GM18867 (cell line): ENCODE measurements at regions not wholly inside any gene's neighbourhood (a gene's known extent, or its start where the extent isn't known, plus 50 kb on each side); places are given as distances from the start of the nearest gene placed in this dataset.

Source experiments
- ATAC-seq: cut with Tn5 transposase; IDR thresholded peaks from one replicate; pipeline ENCODE4 v1.9.1; 2021; ENCODE audit warnings: mild to moderate bottlenecking, moderate library complexity; ENCODE audit not compliant: unreplicated experiment

- ATAC-seq, result no peak
Observed at GRCh38 chr21:39029900-39030884, 153.1 kb downstream of the PSMG1 start.

DNA sequence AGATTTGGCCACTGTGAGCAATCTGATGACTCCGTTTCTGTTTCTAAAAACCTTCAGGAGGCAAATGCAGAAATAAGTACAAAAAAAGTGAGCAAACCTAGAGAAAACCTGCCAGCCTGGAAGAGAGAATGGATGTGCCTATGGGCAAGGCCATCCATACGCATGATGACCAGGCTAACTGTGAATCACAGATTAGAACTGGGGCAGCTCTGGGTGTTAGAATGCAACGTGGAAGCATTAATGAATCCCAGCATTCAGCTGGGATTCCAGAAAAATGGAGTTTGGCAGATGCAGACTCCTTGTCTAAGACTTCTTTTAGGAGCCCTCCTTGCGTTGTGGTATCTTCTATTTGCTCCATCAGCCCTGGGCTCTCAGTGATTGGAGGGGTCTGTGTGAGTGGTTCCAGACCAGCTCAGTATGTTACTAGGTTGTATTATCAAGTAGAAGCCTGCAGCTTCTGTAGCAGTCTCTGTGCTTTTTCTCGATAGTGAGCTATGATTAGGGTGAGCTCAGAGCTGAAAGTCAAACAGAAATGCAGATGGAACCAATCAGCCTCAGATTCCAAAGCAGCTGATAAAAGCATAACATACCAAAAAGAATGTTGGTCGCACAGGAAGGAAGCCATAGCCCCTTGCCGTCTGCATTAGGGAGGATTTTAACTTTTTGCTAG lies 154.0 kb downstream of the PSMG1 start:
- ATAC-seq, result no peak

DNA sequence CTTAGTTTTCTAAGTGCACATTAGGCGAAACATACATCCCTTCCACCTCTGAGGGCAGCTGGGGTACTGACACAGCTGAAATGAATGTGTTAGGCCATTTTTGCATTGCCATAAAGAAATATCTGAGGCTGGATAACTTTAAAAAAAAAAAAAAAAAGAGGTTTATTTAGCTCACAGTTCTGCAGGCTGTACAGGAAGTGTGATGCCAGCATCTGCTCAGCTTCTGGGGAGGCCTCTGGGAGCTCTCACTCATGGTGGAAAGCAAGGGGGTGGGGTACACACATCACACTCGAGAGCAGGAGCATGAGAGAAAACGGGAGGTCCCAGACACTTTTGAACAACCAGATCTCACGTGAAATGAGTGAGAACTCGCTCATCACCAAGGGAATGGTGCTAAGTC lies 158.1 kb downstream of the PSMG1 start:
- ATAC-seq, result no peak

DNA sequence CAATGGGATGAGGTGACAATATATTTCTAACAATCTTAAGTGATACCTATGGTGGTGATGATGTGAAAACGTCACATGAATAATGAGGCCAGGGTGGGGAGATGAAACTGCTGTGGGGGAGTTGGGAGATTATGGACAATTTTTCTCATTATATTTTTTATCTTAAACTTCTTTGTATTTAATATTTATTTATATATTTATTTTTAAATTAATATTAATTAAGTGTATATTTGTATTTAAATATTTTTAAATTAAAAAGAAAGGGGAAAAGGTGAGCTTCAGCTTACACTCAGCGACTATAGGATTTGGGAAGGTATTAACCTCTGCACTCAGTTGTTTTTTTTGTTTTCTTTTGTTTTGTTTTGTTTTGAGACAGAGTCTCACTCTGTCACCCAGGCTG lies 158.7 kb downstream of the PSMG1 start:
- no peak for ATAC-seq

GRCh38 chr21:39022863-39023693 lies 160.2 kb downstream of the PSMG1 start:
- ATAC-seq, result no peak

- no peak for ATAC-seq
Observed at GRCh38 chr21:39022466-39022862, 160.8 kb downstream of the PSMG1 start.

- ATAC-seq, result no peak
Observed at GRCh38 chr21:39022035-39022434, 161.2 kb downstream of the PSMG1 start.

DNA sequence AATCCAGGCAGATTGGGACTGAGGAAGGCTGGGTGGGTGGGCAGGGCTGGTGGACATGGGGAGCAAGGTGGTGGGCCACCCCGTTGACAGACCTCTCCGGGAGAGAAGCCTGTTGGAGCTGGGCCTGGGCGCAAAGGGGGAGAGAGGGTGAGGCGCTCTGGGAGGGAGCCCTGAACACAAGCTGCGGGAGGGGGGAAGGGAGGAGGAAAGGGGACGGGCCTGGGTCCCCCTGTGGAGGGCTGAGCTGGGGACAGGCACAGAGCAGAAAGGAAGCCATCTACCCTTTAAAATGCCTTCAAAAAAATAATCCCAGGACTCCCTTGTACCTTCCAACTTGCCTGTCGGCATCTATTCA lies 161.8 kb downstream of the PSMG1 start:
- no peak for ATAC-seq

- no peak for ATAC-seq
Observed at GRCh38 chr21:39020751-39021477, 162.3 kb downstream of the PSMG1 start.

GRCh38 chr21:39018730-39019129 lies 164.5 kb downstream of the PSMG1 start:
- ATAC-seq, result no peak

DNA sequence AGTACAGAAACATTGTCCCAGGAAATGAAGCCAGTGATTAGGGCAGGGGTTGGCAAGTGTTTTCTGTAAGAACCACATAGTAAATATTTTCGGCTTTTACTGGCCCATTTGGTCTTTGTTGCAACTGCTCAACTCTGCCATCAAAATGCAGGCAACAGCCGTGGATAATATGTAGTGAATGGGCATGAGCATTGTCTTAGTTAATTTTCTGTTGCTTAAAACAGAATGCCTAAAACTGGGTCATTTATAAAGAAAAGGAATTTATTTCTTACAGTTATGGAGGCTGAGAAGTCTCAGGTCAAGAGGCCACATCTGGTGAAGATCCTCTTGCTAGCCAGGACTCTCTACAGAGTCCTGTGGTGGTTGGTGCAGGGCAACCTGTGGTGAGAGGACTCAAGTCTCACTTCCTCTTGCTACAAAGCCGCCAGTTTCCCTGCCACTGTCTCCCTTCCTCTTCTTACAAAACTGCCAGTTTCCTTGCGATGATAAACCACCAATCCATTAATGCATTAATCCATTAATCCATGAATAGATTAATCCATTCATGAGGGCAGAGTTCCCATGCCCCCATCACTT lies 166.4 kb downstream of the PSMG1 start:
- peak; percentile 99 for ATAC-seq

DNA sequence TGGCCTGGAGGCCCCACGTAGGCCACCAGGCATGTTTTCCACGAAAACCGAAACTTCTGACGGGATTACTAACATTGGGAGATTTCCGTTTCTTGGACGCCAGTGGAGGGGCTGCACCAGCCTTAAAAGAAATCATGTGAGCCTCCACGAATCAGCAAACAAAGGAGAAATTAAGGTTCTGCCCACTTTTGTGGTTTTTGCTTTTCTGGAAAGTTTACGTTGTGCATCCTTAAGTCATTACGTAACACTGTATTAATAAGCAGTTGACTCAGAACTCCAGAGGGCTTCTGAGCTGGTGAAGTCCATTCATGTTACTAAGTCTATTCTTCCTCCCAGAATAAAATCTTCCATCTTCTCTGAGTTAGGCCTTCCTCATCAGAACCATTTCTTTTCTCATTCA lies 168.5 kb downstream of the PSMG1 start:
- no peak for ATAC-seq

- ATAC-seq, result no peak
Observed at GRCh38 chr21:39012326-39013230, 170.7 kb downstream of the PSMG1 start.

- no peak for ATAC-seq
Observed at GRCh38 chr21:39011911-39012310, 171.3 kb downstream of the PSMG1 start.

- ATAC-seq, result no peak
Observed at GRCh38 chr21:39010629-39011404, 172.4 kb downstream of the PSMG1 start.

DNA sequence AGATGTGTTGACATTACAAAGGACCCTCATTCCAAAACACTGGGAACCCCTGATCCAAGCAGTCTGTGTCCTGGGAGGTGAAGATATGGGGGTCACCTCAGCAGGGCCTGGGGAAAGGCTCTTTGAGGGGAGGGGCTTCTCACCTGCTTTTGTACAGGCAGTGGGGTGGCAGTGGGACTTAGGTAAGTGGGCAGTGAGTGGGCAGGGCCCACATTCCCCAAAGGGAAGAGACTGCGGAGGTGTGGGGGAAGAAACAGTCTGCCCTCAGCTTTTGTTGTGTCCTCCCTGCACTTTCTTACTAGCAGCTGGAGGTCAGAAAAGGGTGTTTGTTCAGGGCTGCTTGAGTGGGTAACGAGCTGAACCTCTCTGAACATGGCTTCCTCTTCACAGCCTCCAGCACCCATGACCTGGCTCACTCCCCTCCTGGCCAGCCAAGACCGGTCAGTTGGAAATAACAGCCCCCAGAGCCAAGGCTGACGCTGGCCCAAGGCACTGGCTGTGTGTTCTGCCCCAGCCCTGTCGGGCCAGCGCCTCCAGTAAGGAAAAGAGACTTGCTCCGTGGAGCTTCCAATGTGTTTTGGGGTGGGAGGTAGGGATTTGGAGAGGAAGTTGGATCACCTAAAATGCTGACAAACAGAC lies 173.5 kb downstream of the PSMG1 start:
- no peak for ATAC-seq

DNA sequence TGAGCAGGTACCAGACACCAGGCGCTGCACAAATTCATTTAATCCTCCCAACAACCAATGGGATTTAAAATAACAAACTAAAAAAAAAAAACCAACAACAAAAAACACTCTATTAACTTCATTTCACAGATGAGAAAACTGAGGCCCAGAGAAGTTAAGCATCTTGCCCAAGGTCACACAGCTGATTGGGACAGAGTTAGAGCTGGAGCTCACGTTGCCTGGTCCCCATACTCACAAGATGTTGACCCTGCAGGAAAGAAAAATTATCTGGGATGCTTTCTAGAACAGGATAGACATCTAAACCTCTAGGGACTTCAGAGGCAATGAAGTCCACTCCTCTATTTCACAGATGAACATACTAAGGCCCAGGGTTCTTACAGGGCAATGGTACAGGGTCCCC lies 175.3 kb downstream of the PSMG1 start:
- no peak for ATAC-seq

GRCh38 chr21:39007532-39007931 lies 175.7 kb downstream of the PSMG1 start:
- no peak for ATAC-seq
